ENCODE measurements at regions not wholly inside any gene's neighbourhood (a gene's known extent, or its start where the extent isn't known, plus 50 kb on each side); places are given as distances from the start of the nearest gene placed in this dataset.
A peak's percentile ranks its signal among the peaks of the same experiment; 100 is the strongest.

GRCh38 chrX:22912616-22913015 lies 87.1 kb upstream of the DDX53 start:
- peak overlapping the region in 5 of 11 experiments; percentile 16 to 46 (median 30); a peak in 8 of 22 replicates for H3K4me2 ChIP-seq
- no peak overlapping the region for H3K27ac ChIP-seq
- no peaks in the 10 kb centered on the region for H3K36me3 ChIP-seq

GRCh38 chrX:22922961-22923360 lies 76.8 kb upstream of the DDX53 start:
- H3K4me2 ChIP-seq = peak overlapping the region in 6 of 11 experiments; percentile 5 to 52 (median 32); a peak in 8 of 22 replicates
- H4K20me1 ChIP-seq = no peaks in the 10 kb centered on the region
- H3K9ac ChIP-seq = no peak overlapping the region
- no peaks in the 10 kb centered on the region for H3K36me3 ChIP-seq
- H3K9me3 ChIP-seq (replicated peaks in 1 of 11) = peaks cover 0 to 3% (median 0%) of the 10 kb centered on the region in 11 experiments; a peak in 1 of 22 replicates
- H3K27ac ChIP-seq = peak overlapping the region in 1 of 11 experiments; percentile 43; a peak in 1 of 22 replicates
- no peak overlapping the region for H3K4me3 ChIP-seq
- H3K27me3 ChIP-seq = no peaks in the 10 kb centered on the region
- TF ChIP-seq Cebpa-rat (IDR thresholded peaks at IDR 0.05) = peak in 5 of 11 experiments; percentile 31 to 59 (median 37); a peak in 7 of 22 replicates
- H3K4me1 ChIP-seq = peaks cover 0 to 14% (median 7%) of the 10 kb centered on the region in 10 experiments; a peak in 15 of 20 replicates

More at GRCh38 chrX:22912616-22913015, 87.1 kb upstream of the DDX53 start:
- H3K27me3 ChIP-seq = no peaks in the 10 kb centered on the region
- H3K4me3 ChIP-seq = no peak overlapping the region
- no peak for TF ChIP-seq Cebpa-rat (IDR thresholded peaks at IDR 0.05)
- no peaks in the 10 kb centered on the region for H4K20me1 ChIP-seq
- H3K9ac ChIP-seq = no peak overlapping the region
- H3K9me3 ChIP-seq (replicated peaks in 1 of 11) = peaks cover 0 to 9% (median 4%) of the 10 kb centered on the region in 11 experiments; a peak in 6 of 22 replicates
- peaks cover 0 to 11% (median 3%) of the 10 kb centered on the region in 10 experiments; a peak in 7 of 20 replicates for H3K4me1 ChIP-seq

DNA sequence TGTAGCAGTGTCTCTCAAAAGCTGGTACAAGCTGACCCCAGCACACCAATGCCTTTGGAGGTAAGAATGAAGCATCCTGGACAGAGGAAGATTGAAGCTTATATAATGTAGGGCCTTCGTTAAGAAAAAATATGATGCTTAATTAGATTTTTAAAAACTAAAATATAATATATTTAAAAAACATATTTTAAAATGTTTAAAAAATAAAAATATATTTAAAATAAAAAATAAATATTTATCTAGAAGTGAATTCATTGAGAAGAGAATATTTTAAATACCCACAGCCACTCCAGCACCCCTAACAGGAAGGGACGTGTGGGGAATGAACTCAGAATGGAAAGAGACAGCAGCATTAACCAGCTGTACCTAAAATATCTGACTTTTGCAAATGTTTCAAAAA lies 65.1 kb upstream of the DDX53 start:
- H4K20me1 ChIP-seq = no peaks in the 10 kb centered on the region
- H3K4me2 ChIP-seq = no peak overlapping the region
- H3K9ac ChIP-seq = no peak overlapping the region
- peaks cover 0 to 16% (median 13%) of the 10 kb centered on the region in 10 experiments; a peak in 16 of 20 replicates for H3K4me1 ChIP-seq
- no peak overlapping the region for H3K4me3 ChIP-seq
- TF ChIP-seq Cebpa-rat (IDR thresholded peaks at IDR 0.05) = no peak
- peaks cover 0 to 47% (median 18%) of the 10 kb centered on the region in 11 experiments; a peak in 12 of 22 replicates for H3K9me3 ChIP-seq (replicated peaks in 1 of 11)
- no peaks in the 10 kb centered on the region for H3K27me3 ChIP-seq
- no peak overlapping the region for H3K27ac ChIP-seq
- no peaks in the 10 kb centered on the region for H3K36me3 ChIP-seq

DNA sequence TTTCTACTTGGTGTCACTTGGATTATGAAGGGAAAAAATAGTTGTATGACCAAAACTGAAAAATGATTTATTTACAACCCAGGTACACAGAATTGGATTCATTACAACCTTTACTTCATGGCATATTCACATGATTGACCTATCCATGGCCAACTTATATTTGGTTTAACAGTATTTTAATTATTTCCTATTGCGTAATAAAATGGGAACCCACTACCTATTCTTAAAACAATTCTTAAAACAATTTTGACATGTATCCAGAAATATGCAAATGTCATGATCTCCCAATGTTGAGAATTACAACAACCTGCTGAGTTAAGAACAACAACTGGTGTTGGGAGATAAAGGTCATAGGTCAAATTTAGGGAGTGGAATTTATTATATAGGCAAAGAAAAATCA lies 54.8 kb upstream of the DDX53 start:
- Histone ChIP-seq H3K9ac (no peak overlapping the region), H4K20me1 (no peaks in the 10 kb centered on the region), H3K27ac (no peak overlapping the region), H3K27me3 (no peaks in the 10 kb centered on the region), H3K36me3 (no peaks in the 10 kb centered on the region), H3K4me2 (no peak overlapping the region), H3K4me3 (no peak overlapping the region), H3K9me3 (replicated peaks in 1 of 11) (peaks cover 5 to 77% (median 49%) of the 10 kb centered on the region in 11 experiments; a peak in 19 of 22 replicates), H3K4me1 (peaks cover 5 to 9% (median 6%) of the 10 kb centered on the region in 10 experiments)
- TF ChIP-seq Cebpa-rat (IDR thresholded peaks at IDR 0.05) = peak in 3 of 11 experiments; percentile 24 to 84 (median 65); a peak in 4 of 22 replicates
